ENCODE measurements at regions not wholly inside any gene's neighbourhood (a gene's known extent, or its start where the extent isn't known, plus 50 kb on each side); places are given as distances from the start of the nearest gene placed in this dataset.

DNA sequence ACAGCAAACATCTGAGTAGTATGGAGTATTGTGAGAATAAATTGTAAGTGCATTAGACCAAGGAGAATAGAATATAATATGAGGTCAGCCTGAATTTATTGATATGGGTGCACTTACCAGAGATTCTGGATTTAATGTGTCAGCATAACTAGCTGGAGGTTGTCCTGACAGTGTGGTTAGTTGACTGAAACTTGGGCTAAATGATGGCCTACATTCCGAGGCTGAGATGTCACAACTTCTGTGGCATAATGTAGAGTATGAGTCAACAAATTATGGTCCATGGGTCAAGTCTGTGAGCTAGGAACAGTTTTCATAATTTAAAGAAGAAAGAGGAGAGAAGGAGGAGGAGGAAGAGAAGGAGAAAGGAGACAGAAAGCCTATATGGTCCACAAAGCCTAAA, 127.6 kb downstream of the QPCT start:
- peak; percentile 90 for DNase-seq (ENCODE audit: low read depth)

- DNase-seq (ENCODE audit: low read depth), result peak; percentile 84
Observed at GRCh38 chr2:37472959-37473358, 128.5 kb downstream of the QPCT start.

DNA sequence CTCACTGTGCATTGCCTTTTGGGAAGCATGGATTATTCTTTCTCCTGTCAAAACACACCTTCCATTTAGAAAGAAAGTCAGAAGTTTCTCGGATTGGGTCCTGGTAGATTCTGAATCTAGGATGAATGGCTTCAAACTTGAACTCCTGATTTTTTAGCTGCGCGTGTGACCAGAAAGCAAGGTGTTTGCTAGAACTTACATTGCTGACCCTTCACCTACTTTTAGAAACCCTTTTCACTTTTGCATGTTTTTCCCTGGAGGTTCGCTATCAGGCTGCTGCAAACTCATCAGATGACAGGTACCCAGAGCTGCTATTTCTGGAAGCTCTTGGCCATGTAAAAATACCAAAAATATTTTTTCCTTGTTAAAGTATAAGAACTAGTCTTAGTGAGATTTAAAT, 132.0 kb downstream of the QPCT start:
- no peak for DNase-seq (ENCODE audit: low read depth)

DNA sequence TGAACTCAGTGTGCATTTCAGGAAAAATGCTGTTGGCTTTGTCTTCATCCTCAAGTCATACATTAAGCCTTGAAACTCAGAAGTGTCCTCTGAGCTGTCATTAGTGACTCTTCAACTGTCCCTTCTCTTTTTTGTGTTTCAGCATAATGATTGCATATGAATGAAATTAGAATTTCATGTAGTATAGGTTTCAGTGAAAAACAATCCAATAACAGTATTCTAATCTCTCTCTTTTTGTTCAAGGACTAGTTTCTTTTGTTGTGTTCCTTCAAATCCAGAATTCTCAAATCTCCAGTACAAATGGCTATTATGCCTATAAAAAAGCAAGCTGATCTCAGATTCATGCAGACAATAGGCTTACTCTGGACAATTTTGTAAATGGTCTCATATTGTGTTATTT, 133.5 kb downstream of the QPCT start:
- no peak for DNase-seq (ENCODE audit: low read depth)

GRCh38 chr2:37481244-37481643, 136.8 kb downstream of the QPCT start:
- no peak for DNase-seq (ENCODE audit: low read depth)

DNA sequence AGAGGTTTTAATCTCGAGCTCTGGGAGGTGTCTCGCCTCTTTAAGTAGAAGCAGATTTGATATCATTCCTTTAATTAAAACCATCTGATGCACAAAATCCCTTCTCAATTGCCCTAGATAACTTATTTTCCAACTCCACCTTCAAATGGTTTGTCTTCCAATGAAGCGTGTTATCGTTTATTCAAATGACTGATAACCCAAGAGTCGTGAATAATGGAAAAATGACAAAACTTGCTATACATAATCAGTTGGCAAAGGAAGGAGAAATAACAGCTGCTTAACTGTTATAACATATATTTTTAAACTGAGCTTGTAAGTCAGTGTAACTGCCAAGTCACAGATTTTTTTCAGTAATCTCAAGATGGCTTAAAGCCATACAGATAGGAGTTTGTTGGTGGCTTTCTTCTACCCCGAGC, 144.6 kb downstream of the QPCT start:
- no peak for DNase-seq (ENCODE audit: low read depth)

- DNase-seq (ENCODE audit: low read depth), result no peak
Observed at GRCh38 chr2:37489536-37489935, 145.1 kb downstream of the QPCT start.

DNA sequence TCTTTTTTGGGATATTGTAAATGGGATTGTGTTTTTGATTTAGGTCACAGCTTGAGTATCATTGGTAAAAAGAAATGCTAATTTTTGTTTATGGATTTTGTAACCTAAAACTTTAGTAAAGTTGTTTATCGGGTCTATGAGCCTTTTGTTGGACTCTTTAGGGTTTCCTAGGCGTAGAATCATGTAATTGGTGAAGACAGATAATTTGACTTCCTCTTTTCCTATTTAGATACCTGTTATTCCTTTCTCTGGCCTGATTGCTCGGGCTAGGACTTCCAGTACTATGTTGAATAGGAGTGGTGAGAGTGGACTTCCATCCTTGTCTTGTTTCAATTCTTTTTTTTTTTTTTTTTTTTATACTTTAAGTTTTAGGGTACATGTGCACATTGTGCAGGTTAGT, 149.0 kb downstream of the QPCT start:
- no peak for DNase-seq (ENCODE audit: low read depth)

DNA sequence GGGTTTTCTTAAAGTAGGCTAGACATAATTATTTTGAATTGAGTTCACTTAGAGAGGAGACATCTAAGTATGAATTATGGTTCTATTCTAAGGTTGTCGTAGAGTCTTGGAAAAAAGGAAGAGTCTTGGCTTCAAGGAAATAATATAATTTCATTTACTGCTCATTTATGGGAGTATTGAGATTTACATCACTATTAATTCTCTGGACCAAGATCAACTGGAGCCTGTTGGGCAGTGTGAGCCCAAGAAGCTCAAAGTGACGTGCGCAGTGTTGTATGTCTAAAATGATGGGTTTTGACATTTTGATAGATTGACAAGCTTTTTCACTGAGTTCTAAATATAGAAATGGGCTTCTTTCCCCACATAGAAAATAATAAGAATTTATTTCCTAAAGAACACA, 154.7 kb downstream of the QPCT start:
- no peak for DNase-seq (ENCODE audit: low read depth)

- peak; percentile 65 for DNase-seq (ENCODE audit: low read depth)
Observed at GRCh38 chr2:37500031-37500430, 155.6 kb downstream of the QPCT start.

- DNase-seq (ENCODE audit: low read depth), result no peak
Observed at GRCh38 chr2:37501113-37501512, 156.7 kb downstream of the QPCT start.

GRCh38 chr2:37506407-37507050, 162.1 kb downstream of the QPCT start:
- DNase-seq (ENCODE audit: low read depth), result peak; percentile 68

DNA sequence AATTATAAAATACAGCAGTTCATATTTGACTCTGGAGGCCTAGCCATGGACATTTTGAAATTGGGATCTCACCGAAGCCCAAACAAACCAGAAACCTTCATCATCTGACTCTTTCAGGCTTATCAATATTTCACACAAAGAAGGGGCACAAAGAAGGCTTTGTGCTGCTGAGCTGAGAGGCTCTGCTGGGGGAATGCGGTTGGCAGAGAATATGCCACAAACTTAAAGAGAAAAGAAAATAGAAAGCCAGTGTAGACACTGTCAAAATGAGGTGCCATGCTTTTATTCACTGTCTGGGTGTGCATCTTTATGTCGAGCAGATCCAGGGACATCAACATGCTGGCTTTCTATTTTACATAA, 162.6 kb downstream of the QPCT start:
- DNase-seq (ENCODE audit: low read depth), result no peak

GRCh38 chr2:37507703-37508102, 163.3 kb downstream of the QPCT start:
- DNase-seq (ENCODE audit: low read depth), result no peak

DNA sequence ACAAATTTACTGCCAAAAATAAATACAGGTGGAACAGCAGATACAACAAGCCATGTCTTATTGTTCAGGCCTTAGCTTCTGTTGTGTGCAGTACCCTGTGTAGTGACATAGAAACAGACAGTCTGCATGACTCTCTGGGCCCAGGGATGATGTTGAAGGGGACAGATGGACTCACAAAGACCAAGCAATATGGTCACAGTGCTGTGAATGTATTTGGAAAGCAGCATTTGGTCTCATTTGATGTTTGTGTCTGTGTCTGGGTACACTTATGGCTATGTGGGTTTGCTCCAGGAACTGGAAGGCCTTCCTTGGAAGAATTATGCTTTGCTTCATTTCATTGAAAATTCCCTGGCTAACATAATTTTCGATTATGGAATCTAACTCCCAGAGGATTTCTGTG, 158.5 kb downstream of the CDC42EP3 start:
- DNase-seq (ENCODE audit: low read depth), result no peak

DNA sequence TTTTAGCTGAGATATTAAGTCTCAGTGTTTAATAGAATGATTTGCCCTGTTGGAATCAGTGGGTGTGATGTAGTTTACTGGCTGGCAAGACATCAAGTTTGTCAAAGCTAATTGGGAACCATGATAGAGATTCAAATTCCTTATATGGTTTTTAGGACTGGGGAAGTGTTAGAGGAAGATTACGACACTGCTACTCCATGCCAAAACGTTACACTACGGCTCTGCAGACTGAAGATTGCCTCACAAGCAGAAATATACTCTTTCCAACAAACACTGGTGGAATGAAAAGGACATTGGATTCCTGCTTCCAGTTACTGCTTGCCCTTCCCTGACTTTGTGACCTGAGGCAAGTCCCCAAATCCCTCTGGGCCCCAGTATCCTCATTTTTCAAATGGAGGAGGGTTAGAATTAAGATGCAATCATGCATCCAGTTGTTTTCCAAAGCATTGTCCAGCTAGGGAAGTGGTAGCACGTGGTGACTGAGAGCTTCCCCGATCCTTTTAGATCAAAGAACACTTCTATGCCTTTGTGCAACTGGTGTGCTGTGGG, 147.6 kb downstream of the CDC42EP3 start:
- DNase-seq (ENCODE audit: low read depth), result peak; percentile 9

- peak; percentile 14 for DNase-seq (ENCODE audit: low read depth)
Observed at GRCh38 chr2:37526323-37526722, 145.1 kb downstream of the CDC42EP3 start.

- DNase-seq (ENCODE audit: low read depth), result no peak
Observed at GRCh38 chr2:37526856-37527255, 144.6 kb downstream of the CDC42EP3 start.

DNA sequence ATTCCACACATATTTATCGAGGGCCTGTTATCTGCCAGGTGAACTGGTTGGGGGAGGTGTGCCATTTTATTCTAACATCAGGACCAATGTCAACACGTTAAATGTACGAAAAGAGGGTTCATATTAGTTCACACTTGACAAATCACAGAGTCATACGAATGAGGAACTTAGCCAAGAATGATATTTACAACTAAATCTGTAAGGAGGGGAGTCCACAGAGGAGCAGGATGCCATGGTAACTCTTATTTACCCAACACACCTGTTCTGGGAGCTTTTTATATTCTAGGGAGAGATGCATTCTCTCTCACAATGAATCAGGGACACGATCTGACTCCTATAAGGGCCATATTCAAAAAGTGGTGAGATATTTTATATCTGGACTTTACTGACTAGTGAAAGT, 144.1 kb downstream of the CDC42EP3 start:
- no peak for DNase-seq (ENCODE audit: low read depth)

DNA sequence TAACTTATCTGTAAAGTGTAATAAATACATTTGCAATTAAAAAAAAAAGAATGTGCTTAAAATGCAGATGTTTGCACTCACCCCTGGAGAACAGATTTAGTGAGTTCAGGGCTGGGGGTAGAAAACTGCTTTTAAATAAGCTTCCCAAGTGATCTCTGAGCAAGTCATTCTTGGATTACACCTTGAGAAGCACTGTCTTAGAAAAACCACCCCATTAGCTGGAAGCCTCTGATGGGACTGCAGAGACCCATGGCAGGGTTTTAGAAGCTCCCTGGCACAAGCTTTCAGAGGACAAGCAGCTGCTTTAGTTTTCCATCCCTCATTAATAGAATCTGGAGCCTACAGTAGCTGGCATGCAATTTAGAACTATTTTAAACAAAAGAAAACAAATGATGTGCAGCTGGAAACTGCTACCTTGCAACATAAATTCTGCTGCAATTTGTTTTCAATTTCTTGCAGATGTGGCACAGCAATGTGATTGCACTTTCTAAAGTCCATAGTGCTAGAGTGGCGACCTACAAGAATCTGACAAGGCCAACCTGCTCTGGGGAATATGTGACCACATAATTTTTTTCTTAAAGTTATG, 141.5 kb downstream of the CDC42EP3 start:
- DNase-seq (ENCODE audit: low read depth), result no peak

DNA sequence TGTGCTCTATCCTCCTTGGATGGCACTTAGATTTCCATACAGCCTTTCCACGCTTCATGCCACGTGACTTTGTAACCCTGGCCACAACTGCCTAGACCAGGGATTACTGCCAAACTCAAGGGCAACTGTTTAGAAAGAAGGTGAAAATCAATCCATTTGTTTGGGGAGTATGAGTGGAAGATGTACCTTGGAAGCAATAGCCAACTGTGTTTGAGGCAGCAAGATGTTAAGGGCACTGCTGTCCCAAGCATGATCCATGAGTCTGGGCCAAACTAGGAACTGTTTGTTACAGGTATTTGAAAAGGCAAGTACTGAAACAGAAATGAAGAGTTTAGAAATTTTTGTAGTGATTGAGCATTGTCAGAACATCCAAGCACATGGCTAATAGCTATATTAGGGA, 138.9 kb downstream of the CDC42EP3 start:
- no peak for DNase-seq (ENCODE audit: low read depth)

- DNase-seq (ENCODE audit: low read depth), result no peak
Observed at GRCh38 chr2:37537316-37537715, 134.1 kb downstream of the CDC42EP3 start.

- no peak for DNase-seq (ENCODE audit: low read depth)
Observed at GRCh38 chr2:37541516-37541915, 129.9 kb downstream of the CDC42EP3 start.

Measured in M059J (cell line).